Progenitor cell of endocrine pancreas (in vitro differentiated cells): ENCODE measurements at regions not wholly inside any gene's neighbourhood (a gene's known extent, or its start where the extent isn't known, plus 50 kb on each side); places are given as distances from the start of the nearest gene placed in this dataset.
"Not testable (repeated sequence)": the region's sequence is repeated elsewhere in the genome, so short reads cannot be mapped to it uniquely, and the experiment has no call there.

ENCODE experiments used
- DNase-seq: peaks from one replicate; pipeline ENCODE4 v3.0.0; 2021; ENCODE audit warnings: low spot score; ENCODE audit not compliant: unreplicated experiment
- H3K27ac Mint-ChIP-seq: 2 replicates; pipeline ENCODE4 v1.8.0; 2021; ENCODE audit warnings: mild to moderate bottlenecking, moderate library complexity, mixed read lengths
- H3K27me3 Mint-ChIP-seq: 2 replicates; pipeline ENCODE4 v1.8.0; 2021; ENCODE audit warnings: mixed read lengths
- H3K36me3 Mint-ChIP-seq: 2 replicates; pipeline ENCODE4 v1.8.0; 2022; ENCODE audit warnings: mixed read lengths; ENCODE audit not compliant: insufficient read depth
- H3K4me1 Mint-ChIP-seq: 2 replicates; pipeline ENCODE4 v1.8.0; 2021; ENCODE audit warnings: low read depth, mixed read lengths
- H3K4me3 Mint-ChIP-seq: 2 replicates; pipeline ENCODE4 v1.8.0; 2021; ENCODE audit warnings: low read depth, mild to moderate bottlenecking, moderate library complexity, mixed read lengths
- H3K9me3 Mint-ChIP-seq: 2 replicates; pipeline ENCODE4 v1.8.0; 2021; ENCODE audit warnings: low read depth, mixed read lengths
- TF ChIP-seq, protein P1 (sequence below): fragments of 200-600 bp; sonication (generic); IDR thresholded peaks from one replicate; pipeline ENCODE4 v1.5.0; 2021; ENCODE audit warnings: antibody characterized with exemption, mild to moderate bottlenecking; ENCODE audit not compliant: unreplicated experiment

- Mint-ChIP-seq H3K9me3 (peaks cover 2% of the 10 kb centered on the region), H3K36me3 (no peaks in the 10 kb centered on the region), H3K27ac (no peak overlapping the region), H3K4me1 (no peaks in the 10 kb centered on the region), H3K27me3 (no peaks in the 10 kb centered on the region), H3K4me3 (no peak overlapping the region)
- TF ChIP-seq, protein P1, sequence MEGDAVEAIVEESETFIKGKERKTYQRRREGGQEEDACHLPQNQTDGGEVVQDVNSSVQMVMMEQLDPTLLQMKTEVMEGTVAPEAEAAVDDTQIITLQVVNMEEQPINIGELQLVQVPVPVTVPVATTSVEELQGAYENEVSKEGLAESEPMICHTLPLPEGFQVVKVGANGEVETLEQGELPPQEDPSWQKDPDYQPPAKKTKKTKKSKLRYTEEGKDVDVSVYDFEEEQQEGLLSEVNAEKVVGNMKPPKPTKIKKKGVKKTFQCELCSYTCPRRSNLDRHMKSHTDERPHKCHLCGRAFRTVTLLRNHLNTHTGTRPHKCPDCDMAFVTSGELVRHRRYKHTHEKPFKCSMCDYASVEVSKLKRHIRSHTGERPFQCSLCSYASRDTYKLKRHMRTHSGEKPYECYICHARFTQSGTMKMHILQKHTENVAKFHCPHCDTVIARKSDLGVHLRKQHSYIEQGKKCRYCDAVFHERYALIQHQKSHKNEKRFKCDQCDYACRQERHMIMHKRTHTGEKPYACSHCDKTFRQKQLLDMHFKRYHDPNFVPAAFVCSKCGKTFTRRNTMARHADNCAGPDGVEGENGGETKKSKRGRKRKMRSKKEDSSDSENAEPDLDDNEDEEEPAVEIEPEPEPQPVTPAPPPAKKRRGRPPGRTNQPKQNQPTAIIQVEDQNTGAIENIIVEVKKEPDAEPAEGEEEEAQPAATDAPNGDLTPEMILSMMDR: no peak
- no peak for DNase-seq
Measured at GRCh38 chr6:85913001-85913400, 270.3 kb upstream of the SYNCRIP start.

GRCh38 chr6:85912582-85912981 is 269.9 kb upstream of the SYNCRIP start:
- Mint-ChIP-seq H3K27me3 (no peaks in the 10 kb centered on the region), H3K4me1 (no peaks in the 10 kb centered on the region), H3K4me3 (no peak overlapping the region), H3K27ac (no peak overlapping the region), H3K9me3 (peaks cover 4% of the 10 kb centered on the region), H3K36me3 (no peaks in the 10 kb centered on the region)
- no peak for DNase-seq
- TF ChIP-seq, protein P1: no peak

- Mint-ChIP-seq H3K27me3 (no peaks in the 10 kb centered on the region), H3K4me3 (no peak overlapping the region), H3K4me1 (no peaks in the 10 kb centered on the region), H3K27ac (no peak overlapping the region), H3K36me3 (no peaks in the 10 kb centered on the region), H3K9me3 (peaks cover 11% of the 10 kb centered on the region)
- DNase-seq: no peak
- TF ChIP-seq, protein P1: no peak
Measured at GRCh38 chr6:85911067-85911466, 268.4 kb upstream of the SYNCRIP start.

- H3K4me3 Mint-ChIP-seq, H3K27ac Mint-ChIP-seq, H3K36me3 Mint-ChIP-seq, H3K4me1 Mint-ChIP-seq, DNase-seq, H3K27me3 Mint-ChIP-seq: not testable (repeated sequence)
- peaks cover 11% of the 10 kb centered on the region for H3K9me3 Mint-ChIP-seq
Measured at GRCh38 chr6:85908120-85908519, 265.4 kb upstream of the SYNCRIP start.

- Mint-ChIP-seq H3K27ac (no peak overlapping the region), H3K9me3 (peaks cover 23% of the 10 kb centered on the region), H3K36me3 (peaks cover 1% of the 10 kb centered on the region), H3K27me3 (no peaks in the 10 kb centered on the region), H3K4me1 (peaks cover 1% of the 10 kb centered on the region), H3K4me3 (no peak overlapping the region)
- no peak for DNase-seq
- TF ChIP-seq, protein P1: no peak
Measured at GRCh38 chr6:85892346-85892745, 249.7 kb upstream of the SYNCRIP start.

- H3K9me3 Mint-ChIP-seq: peaks cover 16% of the 10 kb centered on the region
- TF ChIP-seq, protein P1: no peak
- H3K27me3 Mint-ChIP-seq: no peaks in the 10 kb centered on the region
- H3K36me3 Mint-ChIP-seq: peaks cover 1% of the 10 kb centered on the region
- peaks cover 1% of the 10 kb centered on the region for H3K4me1 Mint-ChIP-seq
- H3K27ac Mint-ChIP-seq: no peak overlapping the region
- DNase-seq: no peak
- H3K4me3 Mint-ChIP-seq: no peak overlapping the region
Measured at GRCh38 chr6:85887461-85887860, 244.8 kb upstream of the SYNCRIP start.
